ENCODE measurements at regions not wholly inside any gene's neighbourhood (a gene's known extent, or its start where the extent isn't known, plus 50 kb on each side); places are given as distances from the start of the nearest gene placed in this dataset.

GRCh38 chr22:49299821-49300231 lies 527.8 kb downstream of the BRD1 start:
- H3K9ac ChIP-seq (ENCODE audit: low read depth in 1 of 2, low read length in 2 of 2): no peak overlapping the region
- no peaks in the 10 kb centered on the region for H3K4me1 ChIP-seq (ENCODE audit: control insufficient read depth in 1 of 2, insufficient read depth in 2 of 2, low read length in 2 of 2)
- no peaks in the 10 kb centered on the region for H3K36me3 ChIP-seq (ENCODE audit: control insufficient read depth in 1 of 2, insufficient read depth in 2 of 2, low read length in 2 of 2)
- no peak overlapping the region for H3K4me3 ChIP-seq (ENCODE audit: low read depth in 1 of 2, low read length in 2 of 2)
- H3K27me3 ChIP-seq (ENCODE audit: control insufficient read depth in 1 of 2, insufficient read depth in 2 of 2, low read length in 2 of 2): peaks cover 0 to 3% of the 10 kb centered on the region in 2 donors
- no peaks in the 10 kb centered on the region for H3K9me3 ChIP-seq (ENCODE audit: control insufficient read depth in 1 of 2, low read length in 2 of 2)
- no peak overlapping the region for H3K27ac ChIP-seq (ENCODE audit: low read depth, low read length)

GRCh38 chr22:49298834-49299750 lies 528.6 kb downstream of the BRD1 start:
- no peak overlapping the region for H3K27ac ChIP-seq (ENCODE audit: low read depth, low read length)

GRCh38 chr22:49297871-49298721 lies 529.6 kb downstream of the BRD1 start:
- Histone ChIP-seq H3K4me3 (ENCODE audit: low read depth in 1 of 2, low read length in 2 of 2) (no peak overlapping the region), H3K4me1 (ENCODE audit: control insufficient read depth in 1 of 2, insufficient read depth in 2 of 2, low read length in 2 of 2) (no peaks in the 10 kb centered on the region), H3K9me3 (ENCODE audit: control insufficient read depth in 1 of 2, low read length in 2 of 2) (no peaks in the 10 kb centered on the region), H3K36me3 (ENCODE audit: control insufficient read depth in 1 of 2, insufficient read depth in 2 of 2, low read length in 2 of 2) (no peaks in the 10 kb centered on the region), H3K27me3 (ENCODE audit: control insufficient read depth in 1 of 2, insufficient read depth in 2 of 2, low read length in 2 of 2) (no peaks in the 10 kb centered on the region), H3K9ac (ENCODE audit: low read depth in 1 of 2, low read length in 2 of 2) (no peak overlapping the region), H3K27ac (ENCODE audit: low read depth, low read length) (no peak overlapping the region)

More at GRCh38 chr22:49298834-49299750, 528.6 kb downstream of the BRD1 start:
- no peaks in the 10 kb centered on the region for H3K9me3 ChIP-seq (ENCODE audit: control insufficient read depth in 1 of 2, low read length in 2 of 2)
- H3K27me3 ChIP-seq (ENCODE audit: control insufficient read depth in 1 of 2, insufficient read depth in 2 of 2, low read length in 2 of 2): peaks cover 0 to 3% of the 10 kb centered on the region in 2 donors
- H3K4me1 ChIP-seq (ENCODE audit: control insufficient read depth in 1 of 2, insufficient read depth in 2 of 2, low read length in 2 of 2): no peaks in the 10 kb centered on the region
- no peaks in the 10 kb centered on the region for H3K36me3 ChIP-seq (ENCODE audit: control insufficient read depth in 1 of 2, insufficient read depth in 2 of 2, low read length in 2 of 2)
- H3K9ac ChIP-seq (ENCODE audit: low read depth in 1 of 2, low read length in 2 of 2): no peak overlapping the region
- no peak overlapping the region for H3K4me3 ChIP-seq (ENCODE audit: low read depth in 1 of 2, low read length in 2 of 2)

- Histone ChIP-seq H3K4me1 (ENCODE audit: control insufficient read depth in 1 of 2, insufficient read depth in 2 of 2, low read length in 2 of 2) (no peaks in the 10 kb centered on the region), H3K27ac (ENCODE audit: low read depth, low read length) (no peak overlapping the region), H3K9me3 (ENCODE audit: control insufficient read depth in 1 of 2, low read length in 2 of 2) (no peaks in the 10 kb centered on the region), H3K27me3 (ENCODE audit: control insufficient read depth in 1 of 2, insufficient read depth in 2 of 2, low read length in 2 of 2) (no peaks in the 10 kb centered on the region), H3K9ac (ENCODE audit: low read depth in 1 of 2, low read length in 2 of 2) (no peak overlapping the region), H3K36me3 (ENCODE audit: control insufficient read depth in 1 of 2, insufficient read depth in 2 of 2, low read length in 2 of 2) (no peaks in the 10 kb centered on the region), H3K4me3 (ENCODE audit: low read depth in 1 of 2, low read length in 2 of 2) (no peak overlapping the region)
These were observed 530.3 kb downstream of the BRD1 start for GRCh38 chr22:49297286-49297870.

GRCh38 chr22:49296561-49296960 lies 531.1 kb downstream of the BRD1 start:
- H3K9ac ChIP-seq (ENCODE audit: low read depth in 1 of 2, low read length in 2 of 2): no peak overlapping the region
- no peaks in the 10 kb centered on the region for H3K27me3 ChIP-seq (ENCODE audit: control insufficient read depth in 1 of 2, insufficient read depth in 2 of 2, low read length in 2 of 2)
- no peak overlapping the region for H3K4me3 ChIP-seq (ENCODE audit: low read depth in 1 of 2, low read length in 2 of 2)
- no peaks in the 10 kb centered on the region for H3K36me3 ChIP-seq (ENCODE audit: control insufficient read depth in 1 of 2, insufficient read depth in 2 of 2, low read length in 2 of 2)
- no peaks in the 10 kb centered on the region for H3K4me1 ChIP-seq (ENCODE audit: control insufficient read depth in 1 of 2, insufficient read depth in 2 of 2, low read length in 2 of 2)
- H3K9me3 ChIP-seq (ENCODE audit: control insufficient read depth in 1 of 2, low read length in 2 of 2): no peaks in the 10 kb centered on the region
- no peak overlapping the region for H3K27ac ChIP-seq (ENCODE audit: low read depth, low read length)

- Histone ChIP-seq H3K9ac (ENCODE audit: low read depth in 1 of 2, low read length in 2 of 2) (no peak overlapping the region), H3K27me3 (ENCODE audit: control insufficient read depth in 1 of 2, insufficient read depth in 2 of 2, low read length in 2 of 2) (no peaks in the 10 kb centered on the region), H3K36me3 (ENCODE audit: control insufficient read depth in 1 of 2, insufficient read depth in 2 of 2, low read length in 2 of 2) (no peaks in the 10 kb centered on the region), H3K27ac (ENCODE audit: low read depth, low read length) (no peak overlapping the region), H3K4me1 (ENCODE audit: control insufficient read depth in 1 of 2, insufficient read depth in 2 of 2, low read length in 2 of 2) (no peaks in the 10 kb centered on the region), H3K4me3 (ENCODE audit: low read depth in 1 of 2, low read length in 2 of 2) (no peak overlapping the region), H3K9me3 (ENCODE audit: control insufficient read depth in 1 of 2, low read length in 2 of 2) (no peaks in the 10 kb centered on the region)
These were observed 531.7 kb downstream of the BRD1 start for GRCh38 chr22:49295851-49296560.

GRCh38 chr22:49295465-49295743 lies 532.3 kb downstream of the BRD1 start:
- no peak overlapping the region for H3K4me3 ChIP-seq (ENCODE audit: low read depth in 1 of 2, low read length in 2 of 2)
- no peaks in the 10 kb centered on the region for H3K4me1 ChIP-seq (ENCODE audit: control insufficient read depth in 1 of 2, insufficient read depth in 2 of 2, low read length in 2 of 2)
- no peaks in the 10 kb centered on the region for H3K9me3 ChIP-seq (ENCODE audit: control insufficient read depth in 1 of 2, low read length in 2 of 2)
- no peaks in the 10 kb centered on the region for H3K36me3 ChIP-seq (ENCODE audit: control insufficient read depth in 1 of 2, insufficient read depth in 2 of 2, low read length in 2 of 2)
- no peaks in the 10 kb centered on the region for H3K27me3 ChIP-seq (ENCODE audit: control insufficient read depth in 1 of 2, insufficient read depth in 2 of 2, low read length in 2 of 2)
- H3K27ac ChIP-seq (ENCODE audit: low read depth, low read length): no peak overlapping the region
- H3K9ac ChIP-seq (ENCODE audit: low read depth in 1 of 2, low read length in 2 of 2): no peak overlapping the region

- Histone ChIP-seq H3K4me1 (ENCODE audit: control insufficient read depth in 1 of 2, insufficient read depth in 2 of 2, low read length in 2 of 2) (no peaks in the 10 kb centered on the region), H3K27ac (ENCODE audit: low read depth, low read length) (no peak overlapping the region), H3K36me3 (ENCODE audit: control insufficient read depth in 1 of 2, insufficient read depth in 2 of 2, low read length in 2 of 2) (no peaks in the 10 kb centered on the region), H3K27me3 (ENCODE audit: control insufficient read depth in 1 of 2, insufficient read depth in 2 of 2, low read length in 2 of 2) (no peaks in the 10 kb centered on the region), H3K4me3 (ENCODE audit: low read depth in 1 of 2, low read length in 2 of 2) (no peak overlapping the region), H3K9me3 (ENCODE audit: control insufficient read depth in 1 of 2, low read length in 2 of 2) (no peaks in the 10 kb centered on the region), H3K9ac (ENCODE audit: low read depth in 1 of 2, low read length in 2 of 2) (no peak overlapping the region)
These were observed 532.8 kb downstream of the BRD1 start for GRCh38 chr22:49294656-49295464.

- no peak overlapping the region for H3K9ac ChIP-seq (ENCODE audit: low read depth in 1 of 2, low read length in 2 of 2)
- no peaks in the 10 kb centered on the region for H3K36me3 ChIP-seq (ENCODE audit: control insufficient read depth in 1 of 2, insufficient read depth in 2 of 2, low read length in 2 of 2)
- no peaks in the 10 kb centered on the region for H3K27me3 ChIP-seq (ENCODE audit: control insufficient read depth in 1 of 2, insufficient read depth in 2 of 2, low read length in 2 of 2)
- no peak overlapping the region for H3K27ac ChIP-seq (ENCODE audit: low read depth, low read length)
- no peak overlapping the region for H3K4me3 ChIP-seq (ENCODE audit: low read depth in 1 of 2, low read length in 2 of 2)
- H3K9me3 ChIP-seq (ENCODE audit: control insufficient read depth in 1 of 2, low read length in 2 of 2): no peaks in the 10 kb centered on the region
- H3K4me1 ChIP-seq (ENCODE audit: control insufficient read depth in 1 of 2, insufficient read depth in 2 of 2, low read length in 2 of 2): no peaks in the 10 kb centered on the region
These were observed 534.8 kb downstream of the BRD1 start for GRCh38 chr22:49292909-49293308.

Measured in duodenal mucosa (tissue), 2 donors.